Left forelimb (tissue), 1 donor: ENCODE measurements at regions not wholly inside any gene's neighbourhood (a gene's known extent, or its start where the extent isn't known, plus 50 kb on each side); places are given as distances from the start of the nearest gene placed in this dataset.
"Not testable (repeated sequence)": the region's sequence is repeated elsewhere in the genome, so short reads cannot be mapped to it uniquely, and the experiment has no call there.

Experiments
- DNase-seq: peaks from one replicate; pipeline ENCODE4 v3.0.0-alpha.2; 2018; ENCODE audit warnings: low spot score

DNA sequence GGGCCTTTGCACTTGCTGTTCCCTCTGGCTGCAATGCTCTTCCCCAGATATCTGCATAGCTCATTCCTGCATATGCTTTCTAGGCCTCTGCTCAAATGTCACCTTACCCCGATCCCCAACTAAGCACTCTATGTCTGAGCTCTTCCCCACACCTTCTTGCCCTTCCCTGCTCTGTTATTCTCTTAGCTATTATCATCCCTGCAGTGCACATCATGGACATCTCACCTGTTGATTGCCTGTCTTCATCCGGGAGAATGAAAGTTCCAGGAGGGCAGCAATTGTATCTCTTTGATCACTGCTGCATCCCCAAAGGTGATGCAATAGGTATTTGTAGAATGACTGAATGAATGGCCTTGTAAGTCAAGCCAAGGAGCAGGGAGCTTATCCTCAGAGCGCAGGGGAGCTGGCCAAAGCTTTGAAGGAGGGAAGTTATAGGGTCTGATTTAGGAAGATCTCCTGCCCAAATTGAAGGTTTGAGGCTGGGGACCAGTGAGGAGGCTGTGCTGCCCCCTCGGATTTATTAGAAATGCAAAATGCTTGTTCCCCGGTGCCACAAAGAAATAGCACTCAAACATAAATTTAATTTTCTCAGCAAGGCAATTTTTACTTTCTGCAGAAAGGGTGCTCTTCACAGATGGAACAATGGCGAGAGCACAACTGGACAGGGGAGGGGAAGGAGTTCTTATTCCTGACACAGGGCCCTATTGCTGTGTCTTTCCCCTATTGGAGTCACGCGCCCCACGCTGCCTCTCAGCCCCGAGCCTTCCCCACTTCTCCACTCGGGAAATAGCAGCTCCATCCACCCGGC is 631.1 kb downstream of the MATN1 start:
- DNase-seq: no peak

DNA sequence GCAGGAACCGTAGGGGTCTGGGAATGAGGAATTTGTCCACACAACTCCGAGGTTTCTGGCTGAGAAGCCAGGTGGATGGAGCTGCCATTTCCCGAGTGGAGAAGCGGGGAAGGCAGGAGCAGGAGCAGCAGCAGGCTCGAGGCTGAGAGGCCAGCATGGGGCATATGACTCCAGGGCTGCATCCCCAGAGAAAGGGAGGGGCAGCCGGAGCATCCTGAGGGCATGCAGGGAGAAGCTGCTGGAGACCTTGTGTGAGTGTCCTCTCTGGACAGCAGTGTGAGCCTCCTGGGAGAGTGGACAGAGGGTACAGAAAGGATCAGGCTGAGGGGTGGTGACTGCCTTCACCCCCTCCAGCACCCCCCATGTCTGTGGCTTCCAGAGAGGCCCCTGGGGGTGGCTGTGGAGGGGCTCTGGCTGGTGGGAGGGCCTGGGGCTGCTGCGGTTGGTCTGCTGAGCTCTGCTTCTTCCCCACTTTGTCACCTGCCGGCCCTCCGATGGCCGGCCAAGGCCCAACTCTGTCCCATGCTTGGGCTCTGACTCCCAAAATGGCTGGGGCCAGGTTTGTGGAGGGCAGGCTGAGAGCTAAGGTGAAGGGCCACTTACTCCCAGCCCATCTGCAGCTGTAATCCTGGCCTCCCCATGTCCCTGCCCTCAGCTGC is 633.1 kb downstream of the MATN1 start:
- no peak for DNase-seq

DNA sequence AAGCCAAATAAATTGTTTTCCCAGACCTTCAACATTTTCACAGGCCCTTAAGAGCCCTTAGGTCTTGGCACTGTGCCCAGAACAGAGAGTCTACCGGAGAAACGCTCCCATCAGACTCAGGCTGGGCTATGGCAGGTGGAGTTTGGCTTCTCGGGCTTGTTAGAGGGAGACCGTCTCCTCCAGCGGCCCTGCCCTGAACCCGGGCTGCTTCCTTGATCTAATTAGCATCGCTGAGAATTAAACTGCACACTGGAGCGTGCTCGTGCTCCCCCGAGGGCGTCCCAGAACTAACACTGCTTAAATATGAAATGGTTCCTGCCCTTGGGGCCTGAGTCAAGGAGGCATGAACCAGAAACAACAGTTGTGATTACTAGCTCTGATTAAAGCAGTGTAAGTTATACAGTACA is 634.4 kb downstream of the MATN1 start:
- no peak for DNase-seq

- no peak for DNase-seq
Measured at GRCh38 chr1:30088594-30088993, 634.8 kb downstream of the MATN1 start.

DNA sequence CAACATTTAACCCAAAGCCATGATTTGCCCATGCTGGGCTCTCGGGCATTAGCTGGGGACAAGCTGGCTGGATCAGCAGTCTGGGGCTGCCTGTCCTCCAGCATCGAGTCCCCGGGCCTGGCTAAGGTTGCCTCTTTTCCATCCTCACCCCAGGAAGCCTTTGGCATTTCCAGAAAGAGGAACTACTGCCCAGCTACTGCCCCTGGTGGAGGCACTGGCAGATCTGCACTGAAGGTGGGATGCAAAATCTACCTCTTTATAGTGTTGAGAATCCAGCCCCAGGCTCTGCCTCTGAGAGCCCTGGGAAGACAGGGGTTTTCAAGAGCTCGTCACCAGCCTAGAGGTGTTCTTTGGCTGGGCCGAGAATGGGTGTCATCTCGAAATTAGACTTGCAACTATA is 635.9 kb downstream of the MATN1 start:
- no peak for DNase-seq

DNA sequence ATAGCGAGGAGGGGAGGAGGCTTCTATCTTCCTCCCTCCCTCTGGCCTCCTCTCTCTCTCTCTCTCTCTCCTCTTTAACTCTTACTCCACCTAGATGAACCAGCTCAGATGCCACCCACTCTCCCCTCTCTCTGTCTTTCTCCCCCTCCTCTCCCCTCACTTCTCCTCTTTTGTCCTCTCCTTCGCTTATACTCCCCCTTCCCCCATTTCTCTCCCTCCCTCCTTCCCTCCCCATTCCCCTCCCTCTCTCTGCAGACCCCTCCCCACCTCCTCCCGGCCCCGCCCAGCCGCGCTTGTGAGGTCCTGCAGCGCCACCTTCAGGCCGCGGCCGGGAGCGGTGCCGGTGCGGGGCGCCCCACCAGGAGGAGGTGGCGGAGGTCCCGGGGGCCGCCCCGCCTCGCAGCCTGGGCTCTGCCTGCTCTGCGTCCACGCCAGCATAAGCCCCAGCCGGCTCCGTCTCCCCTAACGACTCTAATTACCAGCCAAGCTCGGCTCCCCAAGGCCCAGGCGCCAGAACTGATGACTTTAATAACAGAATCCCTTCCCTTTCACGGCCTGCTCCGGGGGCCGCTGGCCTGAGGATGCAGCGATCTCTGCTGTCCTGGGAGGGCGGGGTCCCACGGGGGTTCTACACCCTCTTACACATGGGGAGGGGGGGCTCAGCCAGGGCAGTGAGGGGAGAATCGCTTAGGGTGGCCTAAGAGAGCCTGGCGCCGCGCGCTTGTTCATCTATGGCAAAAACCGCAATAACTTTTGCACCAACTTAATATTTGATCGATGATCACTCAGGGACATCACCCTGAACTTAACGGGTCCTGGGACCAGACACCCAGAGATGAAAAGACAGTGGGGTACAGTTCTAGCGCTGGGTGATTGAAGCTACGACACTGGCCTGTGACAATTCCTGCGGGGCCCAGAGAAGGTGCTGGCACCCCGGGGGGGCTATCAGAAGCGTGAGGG is 637.3 kb downstream of the MATN1 start:
- peak; percentile 77 for DNase-seq

- no peak for DNase-seq
Measured at GRCh38 chr1:30084909-30085571, 638.3 kb downstream of the MATN1 start.

DNA sequence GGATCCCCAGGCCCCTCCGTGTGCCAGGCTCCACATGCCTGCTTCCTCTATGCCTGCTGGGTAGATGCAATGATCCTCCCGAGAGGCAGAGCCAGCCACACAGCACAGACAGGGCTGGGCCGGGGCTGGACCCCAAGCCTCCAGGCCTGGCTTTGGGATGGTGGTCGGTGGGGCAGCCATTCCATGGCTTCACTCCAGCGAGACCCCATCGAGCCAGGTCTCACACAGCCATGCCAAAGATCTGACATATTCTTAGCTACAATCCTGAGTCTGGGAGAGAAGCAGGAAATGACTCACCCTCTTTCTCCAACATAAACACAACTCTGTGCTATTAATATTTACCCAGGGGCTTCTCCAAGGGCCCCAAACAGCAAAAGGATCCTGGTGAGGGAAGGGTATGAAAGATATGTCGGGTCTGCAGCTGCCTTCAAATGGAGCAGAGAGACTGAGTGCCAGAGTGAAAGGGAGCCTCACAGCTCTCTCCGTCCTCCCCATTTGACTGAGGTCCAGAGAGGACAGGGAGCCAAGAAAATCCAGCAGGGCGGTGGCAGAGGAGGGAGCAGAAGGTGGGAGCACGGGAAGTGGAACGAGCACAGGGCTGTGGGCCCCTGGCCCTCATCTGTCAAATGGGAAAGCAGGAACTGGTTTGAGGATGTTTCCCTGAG is 639.5 kb downstream of the MATN1 start:
- no peak for DNase-seq

- DNase-seq: no peak
Measured at GRCh38 chr1:30081379-30082102, 641.8 kb downstream of the MATN1 start.

GRCh38 chr1:30075916-30076315 is 647.5 kb downstream of the MATN1 start:
- DNase-seq: not testable (repeated sequence)

- no peak for DNase-seq
Measured at GRCh38 chr1:30068787-30069472, 654.5 kb downstream of the MATN1 start.

DNA sequence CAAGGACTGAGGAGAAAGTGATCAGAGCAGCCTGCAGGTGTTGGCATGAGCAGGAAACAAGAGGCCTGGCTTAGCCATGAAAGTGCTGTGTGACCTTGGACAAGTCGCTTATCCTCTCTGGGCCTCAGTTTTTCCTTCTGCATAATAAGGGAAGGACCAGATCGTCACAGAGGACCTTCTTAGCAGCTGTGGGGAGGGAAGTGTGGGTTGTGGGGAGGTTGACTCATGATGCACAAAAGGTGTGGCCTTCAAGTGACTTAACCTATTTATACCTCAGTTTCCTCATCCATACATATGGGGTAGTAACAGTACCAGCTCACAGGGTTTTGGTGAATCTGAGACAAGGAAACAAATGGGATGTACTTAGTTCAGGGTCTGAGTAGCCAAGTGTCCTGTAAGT is 658.8 kb downstream of the MATN1 start:
- no peak for DNase-seq

GRCh38 chr1:30063621-30064280 is 659.6 kb downstream of the MATN1 start:
- DNase-seq: no peak

DNA sequence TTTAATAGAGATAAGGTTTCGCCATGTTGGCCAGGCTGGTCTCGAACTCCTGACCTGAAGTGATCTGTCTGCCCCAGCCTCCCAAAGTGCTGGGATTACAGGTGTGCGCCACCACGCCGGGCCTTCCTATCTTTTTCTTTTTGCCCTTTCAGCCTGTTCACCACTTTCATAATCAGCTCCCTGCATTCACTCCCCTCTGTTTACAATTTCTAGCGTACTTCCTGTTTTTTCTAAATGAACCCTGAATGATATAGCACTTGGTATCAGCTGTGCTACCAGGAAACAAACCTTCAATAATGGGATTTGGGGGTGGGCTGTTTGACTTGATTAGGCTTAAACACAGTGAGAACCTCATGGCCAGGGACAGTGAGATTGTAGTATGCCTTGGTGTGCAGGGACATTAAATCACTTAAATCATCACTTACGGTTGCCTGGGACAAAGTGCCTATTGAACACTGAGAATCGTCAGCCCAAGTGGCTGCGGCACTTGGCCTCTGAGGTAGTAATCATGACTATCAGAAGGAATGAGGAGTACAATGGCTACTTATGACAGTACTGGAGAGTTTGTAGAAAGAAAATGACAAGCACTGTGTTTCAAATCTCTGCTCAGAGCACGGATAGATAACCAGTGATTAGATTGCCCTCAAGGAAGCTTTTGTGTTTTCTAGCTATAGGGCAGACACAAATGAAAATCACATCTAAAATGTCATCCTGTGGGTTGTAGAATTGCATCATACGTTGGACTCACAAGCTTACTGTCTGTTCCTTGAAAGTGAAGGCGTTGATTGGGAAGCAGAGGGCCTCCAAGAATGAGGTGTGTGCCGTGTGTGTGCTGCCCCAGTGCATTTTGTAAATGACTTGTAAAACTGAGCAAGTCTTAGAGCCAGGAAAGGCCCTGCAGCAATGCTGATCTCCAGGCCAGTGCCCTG is 661.8 kb downstream of the MATN1 start:
- no peak for DNase-seq

DNA sequence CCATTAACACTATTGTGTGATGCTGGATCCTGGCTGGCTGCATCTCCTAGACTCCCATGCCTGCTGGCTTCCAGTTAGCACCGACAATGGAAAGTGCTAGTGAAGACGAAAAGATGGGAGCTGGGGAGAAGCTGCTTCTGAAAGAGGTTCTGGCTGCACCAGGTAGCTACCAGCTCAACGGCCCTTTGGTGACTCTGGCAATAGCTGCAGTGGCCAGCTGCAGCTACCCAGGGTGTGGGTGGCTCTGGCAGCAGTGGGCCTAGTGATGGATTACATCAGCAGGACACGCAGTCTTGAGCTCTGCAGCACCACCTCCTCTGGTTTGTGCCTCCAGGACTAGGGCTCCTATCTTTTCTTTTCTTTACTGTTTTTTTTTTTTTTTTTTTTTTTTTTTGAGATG is 662.6 kb downstream of the MATN1 start:
- DNase-seq: no peak

DNA sequence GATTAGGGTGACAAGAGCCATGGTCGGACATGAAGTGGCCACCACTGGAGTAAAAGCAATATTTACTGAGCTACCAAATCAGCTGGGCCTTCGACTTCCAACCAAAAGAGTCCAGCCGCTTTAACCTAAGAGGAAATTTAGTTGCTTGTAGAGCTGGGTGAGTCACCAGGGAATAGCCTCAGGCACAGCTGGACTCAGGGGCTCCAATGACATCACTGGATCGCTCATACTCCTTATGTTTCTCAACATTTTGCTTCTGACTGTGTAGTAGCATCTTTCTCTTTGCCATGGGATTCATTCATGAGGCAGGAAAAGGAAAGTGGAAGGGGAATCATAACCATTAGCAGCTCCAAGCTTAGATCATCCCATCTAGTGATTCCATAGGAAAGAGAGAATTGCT is 664.4 kb downstream of the MATN1 start:
- DNase-seq: no peak

GRCh38 chr1:30054126-30054525 is 669.3 kb downstream of the MATN1 start:
- no peak for DNase-seq

DNA sequence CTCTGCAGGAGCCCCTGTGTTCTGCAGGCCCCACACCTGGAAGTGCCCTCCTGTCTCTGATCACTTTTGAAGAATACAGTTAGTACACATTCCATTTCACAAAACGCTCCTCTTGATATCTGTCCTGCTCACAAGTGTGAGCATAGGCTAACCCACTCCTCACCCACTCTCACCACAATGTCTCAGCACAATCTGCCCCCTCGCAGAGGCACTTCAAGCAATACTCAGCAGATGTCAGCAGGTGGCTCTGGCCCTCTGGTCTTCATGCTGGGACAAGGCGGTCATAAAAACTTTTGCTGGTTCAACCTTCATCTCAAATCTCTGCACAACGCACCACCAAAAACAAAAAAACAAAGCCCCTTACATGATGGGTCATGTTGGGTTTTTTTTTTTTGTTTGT is 671.2 kb downstream of the MATN1 start:
- no peak for DNase-seq
